RWPE1 (cell line): ENCODE measurements at regions not wholly inside any gene's neighbourhood (a gene's known extent, or its start where the extent isn't known, plus 50 kb on each side); places are given as distances from the start of the nearest gene placed in this dataset.

Source experiments
- CTCF ChIA-PET: fragments of 350-600 bp; sonication (Branson Sonifier 250); formaldehyde crosslinking; extraction: SDS; loops from one replicate; lab custom pipeline; 2021; lab: Yijun Ruan, JAX
- POLR2A ChIA-PET: fragments of 400-600 bp; formaldehyde crosslinking; extraction: SDS; loops from one replicate; lab custom pipeline; 2020; ENCODE audit warnings: antibody characterized with exemption; ENCODE audit not compliant: low non-redundant PET; lab: Yijun Ruan, JAX
- DNase-seq: peaks from one replicate; pipeline ENCODE4 v3.0.0; 2012; ENCODE audit warnings: low spot score
- H3K27ac ChIP-seq: fragments of 450-650 bp; 2 replicates; pipeline ENCODE4 v1.5.1; 2017
- CTCF ChIP-seq: fragments of 450-650 bp; conservative IDR thresholded peaks from 2 replicates; pipeline ENCODE4 v1.5.1; 2017; ENCODE audit warnings: low read depth, mild to moderate bottlenecking

DNA sequence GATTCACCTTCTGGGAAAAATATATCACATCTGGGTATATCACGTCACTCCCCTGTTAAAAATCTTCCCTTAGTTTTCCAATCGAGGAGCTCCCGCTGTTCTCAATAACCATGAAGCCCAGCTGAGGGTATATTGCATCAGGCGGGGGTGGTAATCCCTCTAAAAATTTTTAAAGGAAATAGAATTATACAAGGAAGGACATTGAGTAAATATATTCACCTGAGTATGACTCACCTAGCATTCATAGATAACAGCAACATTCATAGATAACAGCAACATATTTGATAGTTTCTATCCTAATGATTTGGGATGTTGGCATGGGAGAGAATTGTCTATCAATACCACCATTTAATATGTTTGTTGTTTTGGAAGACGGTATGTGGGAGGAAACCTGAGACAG lies 473.6 kb downstream of the RMST start:
- no peak for DNase-seq
- H3K27ac ChIP-seq: no peak overlapping the region
- ChIA-PET POLR2A (no interaction called here), CTCF (no interaction called here)
- TF ChIP-seq CTCF: no peak

GRCh38 chr12:97938031-97938430 lies 475.4 kb downstream of the RMST start:
- TF ChIP-seq CTCF: no peak
- no peak for DNase-seq
- POLR2A ChIA-PET: no interaction called here
- CTCF ChIA-PET: interaction anchor here (0.6 kb wide), 1 partner anchor 257 kb away, joined by 3 read pairs; no protein-coding TSS in a partner anchor
- no peak overlapping the region for H3K27ac ChIP-seq

- no peak overlapping the region for H3K27ac ChIP-seq
- TF ChIP-seq CTCF: no peak
- POLR2A ChIA-PET: no interaction called here
- DNase-seq: no peak
- CTCF ChIA-PET: no interaction called here
Measured at GRCh38 chr12:97939156-97939555, 476.6 kb downstream of the RMST start.

- ChIA-PET CTCF (no interaction called here), POLR2A (no interaction called here)
- H3K27ac ChIP-seq: no peak overlapping the region
- DNase-seq: no peak
- no peak for TF ChIP-seq CTCF
Measured at GRCh38 chr12:97940105-97940504, 477.5 kb downstream of the RMST start.

DNA sequence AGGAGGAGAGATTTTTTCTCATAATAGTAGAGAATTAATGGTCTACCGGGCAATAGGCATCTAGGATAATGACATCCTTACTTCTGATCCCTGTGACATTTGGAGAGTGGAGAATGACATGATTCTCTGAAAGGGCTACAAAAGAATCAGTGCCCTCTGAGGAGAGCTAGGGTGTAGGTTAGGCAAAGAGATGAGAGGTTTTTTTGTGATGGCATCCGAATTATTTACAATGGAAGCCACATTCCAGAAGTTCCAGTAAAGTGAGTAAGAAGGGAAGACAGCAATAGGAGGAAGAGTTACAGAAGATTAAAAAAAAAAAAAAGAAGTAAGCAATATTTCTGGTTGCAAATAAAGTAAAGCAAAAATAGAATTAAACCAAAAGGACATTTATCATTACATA lies 478.0 kb downstream of the RMST start:
- H3K27ac ChIP-seq: no peak overlapping the region
- no peak for TF ChIP-seq CTCF
- ChIA-PET CTCF (no interaction called here), POLR2A (no interaction called here)
- no peak for DNase-seq

DNA sequence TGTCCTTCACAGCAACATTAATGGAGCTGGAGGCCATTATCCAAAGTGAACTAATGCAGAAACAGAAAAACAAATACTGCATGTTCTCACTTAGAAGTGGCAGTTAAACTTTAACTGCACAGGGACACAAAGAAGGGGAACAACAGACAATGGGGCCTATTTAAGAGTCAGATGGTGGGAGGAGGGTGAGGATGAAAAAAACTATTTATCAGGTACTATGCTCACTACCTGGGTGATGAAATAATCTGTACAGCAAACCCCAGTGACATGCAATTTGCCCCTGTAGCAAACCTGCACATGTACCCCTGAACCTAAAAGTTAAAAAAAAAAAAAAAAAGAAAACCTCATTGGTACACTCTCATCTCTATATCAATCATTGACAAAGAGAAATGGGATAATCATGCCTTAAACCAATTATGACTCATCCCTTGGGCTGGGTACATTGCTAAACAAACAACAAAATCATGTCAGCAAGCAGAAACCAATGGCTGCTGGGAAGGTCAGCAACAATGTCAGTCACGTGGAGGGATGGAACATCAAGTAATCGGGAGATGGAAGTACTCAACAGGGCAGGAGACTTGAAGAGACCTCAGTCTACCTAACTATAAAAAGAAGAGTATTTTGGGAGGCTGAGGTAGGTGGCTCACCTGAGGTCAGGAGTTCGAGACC lies 479.2 kb downstream of the RMST start:
- CTCF ChIA-PET: no interaction called here
- POLR2A ChIA-PET: no interaction called here
- H3K27ac ChIP-seq: no peak overlapping the region
- no peak for TF ChIP-seq CTCF
- no peak for DNase-seq
